ENCODE measurements at regions not wholly inside any gene's neighbourhood (a gene's known extent, or its start where the extent isn't known, plus 50 kb on each side); places are given as distances from the start of the nearest gene placed in this dataset.

DNA sequence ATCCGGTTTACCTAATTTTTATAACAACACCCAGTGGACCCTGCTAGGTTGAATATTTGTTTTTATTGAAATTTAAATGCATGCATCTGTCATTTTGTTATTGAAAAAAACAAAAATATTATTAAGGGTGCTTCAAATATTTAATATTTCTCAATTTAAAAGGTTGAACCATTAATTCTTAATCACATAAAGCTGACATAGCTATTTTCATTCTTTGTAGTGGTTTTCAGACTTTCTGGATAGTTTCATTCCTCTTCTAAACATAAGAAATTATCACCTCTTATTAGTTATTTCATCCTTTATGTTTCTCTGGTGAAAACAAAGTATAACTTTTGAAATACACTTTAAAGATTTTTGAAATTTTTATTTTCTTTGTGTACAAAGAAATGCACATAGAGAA lies 369.9 kb upstream of the PLSCR5 start:
- H3K27ac ChIP-seq: no peak overlapping the region
- no peaks in the 10 kb centered on the region for H3K27me3 ChIP-seq
- no peak for DNase-seq (ENCODE audit: low spot score)
- TF ChIP-seq, protein P1, sequence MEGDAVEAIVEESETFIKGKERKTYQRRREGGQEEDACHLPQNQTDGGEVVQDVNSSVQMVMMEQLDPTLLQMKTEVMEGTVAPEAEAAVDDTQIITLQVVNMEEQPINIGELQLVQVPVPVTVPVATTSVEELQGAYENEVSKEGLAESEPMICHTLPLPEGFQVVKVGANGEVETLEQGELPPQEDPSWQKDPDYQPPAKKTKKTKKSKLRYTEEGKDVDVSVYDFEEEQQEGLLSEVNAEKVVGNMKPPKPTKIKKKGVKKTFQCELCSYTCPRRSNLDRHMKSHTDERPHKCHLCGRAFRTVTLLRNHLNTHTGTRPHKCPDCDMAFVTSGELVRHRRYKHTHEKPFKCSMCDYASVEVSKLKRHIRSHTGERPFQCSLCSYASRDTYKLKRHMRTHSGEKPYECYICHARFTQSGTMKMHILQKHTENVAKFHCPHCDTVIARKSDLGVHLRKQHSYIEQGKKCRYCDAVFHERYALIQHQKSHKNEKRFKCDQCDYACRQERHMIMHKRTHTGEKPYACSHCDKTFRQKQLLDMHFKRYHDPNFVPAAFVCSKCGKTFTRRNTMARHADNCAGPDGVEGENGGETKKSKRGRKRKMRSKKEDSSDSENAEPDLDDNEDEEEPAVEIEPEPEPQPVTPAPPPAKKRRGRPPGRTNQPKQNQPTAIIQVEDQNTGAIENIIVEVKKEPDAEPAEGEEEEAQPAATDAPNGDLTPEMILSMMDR (IDR thresholded peaks at IDR 0.05): no peak
- H3K36me3 ChIP-seq: no peaks in the 10 kb centered on the region
- H3K4me1 ChIP-seq: no peaks in the 10 kb centered on the region
- H3K9me3 ChIP-seq: no peaks in the 10 kb centered on the region
- H3K4me3 ChIP-seq: no peak overlapping the region

DNA sequence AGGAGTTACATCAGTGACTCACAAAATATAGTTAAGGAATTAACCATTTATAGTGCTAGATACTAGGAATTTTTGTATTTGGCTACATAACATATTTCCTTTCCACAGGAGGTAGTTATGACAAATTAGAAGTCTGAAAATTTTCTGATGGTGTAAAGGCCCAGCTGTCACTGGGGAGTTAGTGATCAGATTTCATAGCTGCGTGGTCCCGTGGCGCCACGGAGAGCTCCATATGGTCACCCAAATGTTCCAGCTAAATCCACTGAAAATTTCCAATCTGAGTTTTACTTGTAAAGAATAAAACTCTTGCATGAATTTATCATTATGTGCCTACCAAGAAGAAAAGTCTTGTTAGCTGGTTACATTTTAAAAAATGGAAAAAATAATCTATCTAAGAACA lies 368.9 kb upstream of the PLSCR5 start:
- no peak for DNase-seq (ENCODE audit: low spot score)

DNA sequence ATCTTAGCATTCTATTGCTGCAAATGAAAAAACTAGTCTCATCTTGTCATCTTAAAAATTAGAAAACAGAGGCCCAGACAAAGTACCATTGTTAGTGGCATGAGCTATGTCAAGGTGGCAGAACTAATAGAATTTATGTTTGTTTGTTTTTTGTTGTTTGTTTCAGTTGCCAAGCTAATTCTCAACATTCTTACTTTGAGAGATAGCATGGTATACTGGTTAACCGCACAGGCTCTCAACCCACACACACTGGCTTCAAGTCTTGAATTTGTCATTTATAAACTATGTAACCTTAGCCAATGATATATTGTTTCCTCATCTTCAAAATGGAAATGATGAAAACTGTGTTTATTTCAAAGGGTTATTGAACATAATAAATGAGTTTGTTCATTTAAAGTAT lies 367.6 kb upstream of the PLSCR5 start:
- Histone ChIP-seq H3K9me3 (no peaks in the 10 kb centered on the region), H3K27ac (no peak overlapping the region), H3K4me3 (no peak overlapping the region), H3K4me1 (no peaks in the 10 kb centered on the region), H3K36me3 (no peaks in the 10 kb centered on the region), H3K27me3 (no peaks in the 10 kb centered on the region)
- TF ChIP-seq, protein P1 (IDR thresholded peaks at IDR 0.05): no peak
- DNase-seq (ENCODE audit: low spot score): no peak

More for the DNA sequence above, 368.9 kb upstream of the PLSCR5 start:
- Histone ChIP-seq H3K36me3 (no peaks in the 10 kb centered on the region), H3K4me3 (no peak overlapping the region), H3K4me1 (no peaks in the 10 kb centered on the region), H3K9me3 (no peaks in the 10 kb centered on the region), H3K27ac (no peak overlapping the region), H3K27me3 (no peaks in the 10 kb centered on the region)
- TF ChIP-seq, protein P1 (IDR thresholded peaks at IDR 0.05): no peak

DNA sequence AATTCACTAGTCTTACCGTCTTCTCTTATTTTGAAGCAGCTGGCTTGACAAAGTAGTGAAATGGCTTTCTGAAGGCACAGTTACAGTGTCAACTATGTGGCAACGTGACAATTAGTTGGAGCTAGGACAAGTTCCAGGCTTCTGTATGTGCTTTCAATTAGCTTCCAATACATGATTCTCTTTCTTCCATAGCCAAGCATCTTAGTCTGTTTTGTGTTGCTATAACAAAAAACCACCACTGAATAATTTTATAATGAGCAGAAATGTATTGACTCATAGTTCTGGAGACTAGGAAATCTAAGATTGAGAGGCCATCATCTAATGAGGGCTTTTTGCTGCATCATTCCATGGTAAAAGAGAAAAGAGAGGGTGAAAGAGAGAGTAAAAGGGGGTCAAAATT lies 365.1 kb upstream of the PLSCR5 start:
- no peak for DNase-seq (ENCODE audit: low spot score)
- Histone ChIP-seq H3K36me3 (no peaks in the 10 kb centered on the region), H3K4me1 (no peaks in the 10 kb centered on the region), H3K9me3 (no peaks in the 10 kb centered on the region), H3K27me3 (no peaks in the 10 kb centered on the region), H3K4me3 (no peak overlapping the region), H3K27ac (no peak overlapping the region)
- TF ChIP-seq, protein P1 (IDR thresholded peaks at IDR 0.05): no peak

DNA sequence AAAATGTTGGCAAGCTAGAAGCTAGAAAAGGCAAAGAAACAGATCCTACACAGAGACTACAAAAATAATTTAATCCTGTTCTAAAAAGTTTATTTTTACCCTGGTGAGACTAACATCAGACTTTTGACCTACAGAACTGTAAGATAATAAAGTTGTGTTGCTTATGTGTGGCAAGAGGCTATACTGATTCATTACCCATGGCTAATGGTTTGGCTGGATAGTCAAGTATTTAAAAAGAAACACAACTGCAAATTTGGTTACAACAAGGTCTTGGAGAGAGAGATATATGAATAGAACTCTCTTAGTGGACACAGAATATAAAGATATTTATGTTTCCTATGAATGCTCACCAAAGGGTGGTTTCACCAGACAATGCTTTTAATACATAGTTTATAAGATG lies 364.2 kb upstream of the PLSCR5 start:
- Histone ChIP-seq H3K4me1 (no peaks in the 10 kb centered on the region), H3K9me3 (no peaks in the 10 kb centered on the region), H3K4me3 (no peak overlapping the region), H3K27me3 (no peaks in the 10 kb centered on the region), H3K27ac (no peak overlapping the region), H3K36me3 (no peaks in the 10 kb centered on the region)
- TF ChIP-seq, protein P1 (IDR thresholded peaks at IDR 0.05): no peak
- no peak for DNase-seq (ENCODE audit: low spot score)

DNA sequence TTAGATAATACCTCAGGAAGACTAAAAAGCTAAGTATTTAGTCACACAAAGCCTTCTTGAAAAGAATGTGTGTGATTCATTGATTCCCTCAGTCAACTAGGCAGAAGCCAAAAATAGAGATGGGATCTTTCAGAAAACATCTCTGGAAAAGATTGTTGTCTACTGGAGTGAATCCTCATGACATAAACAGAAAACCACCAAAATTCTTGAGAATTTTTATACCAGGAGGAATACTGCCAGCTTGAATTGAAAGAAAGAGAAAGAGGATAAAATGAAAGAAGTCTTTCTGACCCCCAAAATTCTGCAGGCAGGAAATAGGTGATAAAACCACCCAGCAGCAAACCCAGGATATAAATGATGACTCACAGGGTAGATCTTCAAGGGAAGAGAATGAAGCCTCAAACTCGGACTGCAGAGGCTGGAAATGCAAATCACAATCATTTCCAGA lies 363.1 kb upstream of the PLSCR5 start:
- TF ChIP-seq, protein P1 (IDR thresholded peaks at IDR 0.05): no peak
- no peaks in the 10 kb centered on the region for H3K36me3 ChIP-seq
- no peak overlapping the region for H3K4me3 ChIP-seq
- H3K27ac ChIP-seq: no peak overlapping the region
- no peaks in the 10 kb centered on the region for H3K4me1 ChIP-seq
- DNase-seq (ENCODE audit: low spot score): no peak
- no peaks in the 10 kb centered on the region for H3K9me3 ChIP-seq
- no peaks in the 10 kb centered on the region for H3K27me3 ChIP-seq
